ENCODE measurements at regions not wholly inside any gene's neighbourhood (a gene's known extent, or its start where the extent isn't known, plus 50 kb on each side); places are given as distances from the start of the nearest gene placed in this dataset.
A peak's percentile ranks its signal among the peaks of the same experiment; 100 is the strongest.

- no peak for DNase-seq
Measured at GRCh38 chr9:14517154-14517906, 175.9 kb downstream of the ZDHHC21 start.

GRCh38 chr9:14516656-14517055 lies 176.6 kb downstream of the ZDHHC21 start:
- DNase-seq, result no peak

- DNase-seq, result peak; percentile 15
Measured at GRCh38 chr9:14515571-14516198, 177.5 kb downstream of the ZDHHC21 start.

GRCh38 chr9:14515049-14515448 lies 178.2 kb downstream of the ZDHHC21 start:
- no peak for DNase-seq

- no peak for DNase-seq
Measured at GRCh38 chr9:14512942-14513341, 180.3 kb downstream of the ZDHHC21 start.

GRCh38 chr9:14511452-14511851 lies 181.8 kb downstream of the ZDHHC21 start:
- no peak for DNase-seq

- no peak for DNase-seq
Measured at GRCh38 chr9:14508884-14509283, 184.3 kb downstream of the ZDHHC21 start.

- no peak for DNase-seq
Measured at GRCh38 chr9:14501366-14501765, 187.4 kb upstream of the NFIB start.

GRCh38 chr9:14500705-14501104 lies 186.8 kb upstream of the NFIB start:
- DNase-seq, result no peak

- DNase-seq, result no peak
Measured at GRCh38 chr9:14499976-14500375, 186.0 kb upstream of the NFIB start.

- no peak for DNase-seq
Measured at GRCh38 chr9:14498824-14499223, 184.9 kb upstream of the NFIB start.

- DNase-seq, result no peak
Measured at GRCh38 chr9:14497476-14497875, 183.5 kb upstream of the NFIB start.

- DNase-seq, result no peak
Measured at GRCh38 chr9:14488421-14489190, 174.7 kb upstream of the NFIB start.

GRCh38 chr9:14487547-14488185 lies 173.7 kb upstream of the NFIB start:
- DNase-seq, result no peak

- DNase-seq, result no peak
Measured at GRCh38 chr9:14485366-14485765, 171.4 kb upstream of the NFIB start.

GRCh38 chr9:14482856-14483255 lies 168.9 kb upstream of the NFIB start:
- no peak for DNase-seq

- no peak for DNase-seq
Measured at GRCh38 chr9:14480526-14480925, 166.6 kb upstream of the NFIB start.

GRCh38 chr9:14479163-14479560 lies 165.2 kb upstream of the NFIB start:
- no peak for DNase-seq

- no peak for DNase-seq
Measured at GRCh38 chr9:14478175-14479162, 164.5 kb upstream of the NFIB start.

- DNase-seq, result no peak
Measured at GRCh38 chr9:14471041-14471440, 157.1 kb upstream of the NFIB start.

- no peak for DNase-seq
Measured at GRCh38 chr9:14467675-14468374, 153.9 kb upstream of the NFIB start.

GRCh38 chr9:14466828-14467227 lies 152.9 kb upstream of the NFIB start:
- DNase-seq, result no peak
